ENCODE measurements at regions not wholly inside any gene's neighbourhood (a gene's known extent, or its start where the extent isn't known, plus 50 kb on each side); places are given as distances from the start of the nearest gene placed in this dataset.

- TF ChIP-seq ZNF737 (CRISPR knock-in tag; IDR thresholded peaks at IDR 0.05; ENCODE audit: borderline replicate concordance) (no peak), ELF4 (CRISPR knock-in tag; IDR thresholded peaks at IDR 0.05; ENCODE audit: borderline replicate concordance) (no peak), SP2 (CRISPR knock-in tag; IDR thresholded peaks at IDR 0.05) (no peak), ZNF280D (CRISPR knock-in tag; IDR thresholded peaks at IDR 0.05) (no peak), YY1 (IDR thresholded peaks at IDR 0.05; ENCODE audit: insufficient read depth, insufficient replicate concordance, low read depth, low read length) (no peak), NFATC3 (CRISPR knock-in tag; IDR thresholded peaks at IDR 0.05) (no peak), IRF9 (CRISPR knock-in tag; IDR thresholded peaks at IDR 0.05; ENCODE audit: borderline replicate concordance) (no peak), ZIK1 (CRISPR knock-in tag; IDR thresholded peaks at IDR 0.05; ENCODE audit: borderline replicate concordance, low read depth) (no peak), IRF2 (CRISPR knock-in tag; IDR thresholded peaks at IDR 0.05) (no peak), POLR2A (IDR thresholded peaks at IDR 0.05; ENCODE audit: insufficient read depth in 1 of 2, low read depth in 2 of 2, low read length in 2 of 2) (no peak), FOSL2 (CRISPR knock-in tag; IDR thresholded peaks at IDR 0.05) (no peak), EP300 (IDR thresholded peaks at IDR 0.05; ENCODE audit: low read depth in 2 of 2, low read length in 2 of 2) (no peak), EP300 (CRISPR knock-in tag; IDR thresholded peaks at IDR 0.05; ENCODE audit: borderline replicate concordance) (no peak), SIN3A (IDR thresholded peaks at IDR 0.05; ENCODE audit: borderline replicate concordance, low read depth, low read length) (no peak)
Observed at GRCh38 chr3:128551867-128552266, 58.9 kb upstream of the GATA2 start.
